GM12878 (cell line): ENCODE measurements at regions not wholly inside any gene's neighbourhood (a gene's known extent, or its start where the extent isn't known, plus 50 kb on each side); places are given as distances from the start of the nearest gene placed in this dataset.

Experiments
- ATAC-seq: fragments of 200-7000 bp; cut with Tn5 transposase; 3 replicates; pipeline ENCODE4 v1.9.1; 2020; ENCODE audit warnings: mild to moderate bottlenecking, moderate library complexity
- BruUV-seq: library from RNA; stranded (reverse); fragments of 400-500 nt; replicated peaks from 2 replicates; lab custom pipeline; 2021; lab: Mats Ljungman, UMichigan
- CTCF ChIA-PET: fragments of 300-600 bp; sonication (Branson Sonifier 250); formaldehyde crosslinking; extraction: SDS; loops from one replicate; lab custom pipeline; 2021; ENCODE audit warnings: inconsistent platforms; lab: Yijun Ruan, JAX
- POLR2A ChIA-PET: fragments of 350-600 bp; formaldehyde crosslinking; extraction: SDS; loops from one replicate; lab custom pipeline; 2021; ENCODE audit warnings: inconsistent platforms; lab: Charles Lee
- RAD21 ChIA-PET: fragments of 300-600 bp; sonication (Branson Sonifier 250); formaldehyde crosslinking; loops from one replicate; lab custom pipeline; 2023; ENCODE audit warnings: antibody characterized with exemption; ENCODE audit not compliant: unreplicated experiment; lab: Charles Lee
- SMC1A ChIA-PET: fragments of 300-600 bp; sonication (Branson Sonifier 250); formaldehyde crosslinking; loops from one replicate; lab custom pipeline; 2023; ENCODE audit not compliant: unreplicated experiment, uncharacterized antibody; lab: Charles Lee
- DNase-seq: peaks from one replicate; pipeline ENCODE4 v3.0.0-alpha.2; 2011; ENCODE audit warnings: low read depth, low spot score
- FAIRE-seq: peaks from 3 replicates; lab custom pipeline; 2011; peaks lifted over from hg19 to GRCh38; lab: Jason Lieb, UNC
- H2AFZ ChIP-seq: 2 replicates; pipeline ENCODE4 v1.6.0; 2011; ENCODE audit warnings: low read depth, low read length, control low read depth; ENCODE audit not compliant: control insufficient read depth
- H3K27ac ChIP-seq: 2 replicates; pipeline ENCODE4 v1.5.1; 2011; ENCODE audit warnings: control low read depth; ENCODE audit not compliant: control insufficient read depth, insufficient read depth
- H3K27me3 ChIP-seq, 2 experiments: replicated peaks in 1 of 2; 2 replicates each; pipeline versions ENCODE4 v1.6.0 to v1.6.1; 2011; ENCODE audit warnings: low read length in 1 of 2; ENCODE audit not compliant: control insufficient read depth in 2 of 2, insufficient read depth in 2 of 2
- H3K36me3 ChIP-seq, 2 experiments: 2 replicates each; pipeline ENCODE4 v1.5.1; 2011; ENCODE audit warnings: low read length in 1 of 2; ENCODE audit not compliant: control insufficient read depth in 2 of 2, insufficient read depth in 2 of 2
- H3K4me1 ChIP-seq: 2 replicates; pipeline ENCODE4 v1.6.1; 2011; ENCODE audit warnings: mild to moderate bottlenecking, low read length, moderate library complexity, mixed read lengths; ENCODE audit not compliant: control insufficient read depth, insufficient read depth
- H3K4me2 ChIP-seq: 2 replicates; pipeline ENCODE4 v1.6.0; 2011; ENCODE audit warnings: control low read depth; ENCODE audit not compliant: control insufficient read depth, insufficient read depth
- H3K4me3 ChIP-seq: fragments of 200-600 bp; sonication (generic); 2 replicates; pipeline ENCODE4 v1.5.1; 2016
- H3K79me2 ChIP-seq: 2 replicates; pipeline ENCODE4 v1.6.0; 2011; ENCODE audit warnings: low read length; ENCODE audit not compliant: control insufficient read depth, insufficient read depth
- H3K9ac ChIP-seq: 2 replicates; pipeline ENCODE4 v1.8.0; 2011; ENCODE audit warnings: low read length, control low read depth, mixed read lengths; ENCODE audit not compliant: control insufficient read depth, insufficient read depth
- H3K9me3 ChIP-seq: replicated peaks from 3 replicates; pipeline ENCODE4 v1.5.1; 2011; ENCODE audit warnings: mild to moderate bottlenecking, low read length; ENCODE audit not compliant: control insufficient read depth, insufficient read depth
- H4K20me1 ChIP-seq: 2 replicates; pipeline ENCODE4 v1.6.0; 2011; ENCODE audit not compliant: control insufficient read depth, insufficient read depth
- BMI1 ChIP-seq: fragments of 450-650 bp; IDR thresholded peaks from 2 replicates; pipeline ENCODE4 v1.6.1; 2016; ENCODE audit warnings: mild to moderate bottlenecking, moderate library complexity, borderline replicate concordance
- DPF2 ChIP-seq: fragments of 450-650 bp; IDR thresholded peaks from 2 replicates; pipeline ENCODE4 v1.6.1; 2017; ENCODE audit warnings: mild to moderate bottlenecking
- HDGF ChIP-seq: fragments of 450-650 bp; IDR thresholded peaks from 2 replicates; pipeline ENCODE4 v1.6.1; 2016; ENCODE audit warnings: antibody characterized with exemption
- IRF4 ChIP-seq: IDR thresholded peaks from 2 replicates; pipeline ENCODE4 v1.6.1; 2011; ENCODE audit warnings: low read depth, low read length
- KAT2A ChIP-seq: conservative IDR thresholded peaks from 2 replicates; pipeline ENCODE4 v1.6.1; 2011; ENCODE audit warnings: low read depth, low read length; ENCODE audit not compliant: control insufficient read depth
- KLF5 ChIP-seq: fragments of 450-650 bp; IDR thresholded peaks from 2 replicates; pipeline ENCODE4 v1.6.1; 2014; ENCODE audit warnings: mild to moderate bottlenecking; ENCODE audit not compliant: partially characterized antibody
- MAX ChIP-seq: IDR thresholded peaks from 2 replicates; pipeline ENCODE4 v1.6.1; 2012; ENCODE audit warnings: low read depth, low read length, improper control_type of control experiment
- MLLT1 ChIP-seq: fragments of 450-650 bp; IDR thresholded peaks from 2 replicates; pipeline ENCODE4 v1.6.1; 2016; ENCODE audit warnings: mild to moderate bottlenecking
- POLR2AphosphoS5 ChIP-seq: IDR thresholded peaks from 2 replicates; pipeline ENCODE4 v1.6.1; 2011; ENCODE audit warnings: mild to moderate bottlenecking, low read length, inconsistent platforms
- POU2F2 ChIP-seq: IDR thresholded peaks from 3 replicates; pipeline ENCODE4 v1.6.1; 2011; ENCODE audit warnings: low read depth, mild to moderate bottlenecking, low read length, borderline replicate concordance
- RELA ChIP-seq: fragments of 450-650 bp; IDR thresholded peaks from 2 replicates; pipeline ENCODE4 v1.8.0; 2014; ENCODE audit warnings: borderline replicate concordance; ENCODE audit not compliant: partially characterized antibody
- SMC3 ChIP-seq: IDR thresholded peaks from 2 replicates; pipeline ENCODE4 v1.6.1; 2011; ENCODE audit warnings: low read length, improper control_type of control experiment, borderline replicate concordance
- ZNF622 ChIP-seq: fragments of 450-650 bp; IDR thresholded peaks from 2 replicates; pipeline ENCODE4 v1.6.1; 2017; ENCODE audit warnings: mild to moderate bottlenecking, inconsistent platforms
- WGBS: methylation state at CpG from one replicate; pipeline ENCODE4 v1.1.6; 2016; ENCODE audit warnings: low lambda C conversion rate; ENCODE audit not compliant: insufficient replicate concordance, insufficient coverage; ENCODE audit errors: missing lambda C conversion rate; 5-methylcytosine and 5-hydroxymethylcytosine counted together
- in situ Hi-C: fragments of 300-500 bp; cut with MboI; formaldehyde crosslinking; loops from 9 replicates; pipeline ENCODE4 v1.14.3; 2018; ENCODE audit warnings: mixed read lengths
- intact Hi-C: fragments of 100-400 bp; cut with micrococcal nuclease; formaldehyde crosslinking; loops from one replicate; pipeline ENCODE4 v1.14.2; 2022; ENCODE audit not compliant: unreplicated experiment

- BruUV-seq, result no TSS peak
- no peaks in the 10 kb centered on the region for H3K4me1 ChIP-seq
- no peak for FAIRE-seq
- no peak for DNase-seq
- H3K79me2 ChIP-seq, result no peaks in the 10 kb centered on the region
- no peak overlapping the region for H3K4me3 ChIP-seq
- H2AFZ ChIP-seq, result no peak overlapping the region
- in situ Hi-C loops (no loop called here), intact Hi-C loops (no loop called here)
- no peak overlapping the region for H3K4me2 ChIP-seq
- SMC1A ChIA-PET, result no interaction called here
- H3K9ac ChIP-seq, result no peak overlapping the region
- WGBS, result 30% methylated on average over 1 of the region's 1 CpG
- ATAC-seq, result no peak
- H4K20me1 ChIP-seq, result no peaks in the 10 kb centered on the region
- no peak overlapping the region for H3K27ac ChIP-seq
- TF ChIP-seq POLR2AphosphoS5 (no peak), DPF2 (no peak), ZNF622 (no peak), BMI1 (no peak), RELA (no peak), HDGF (no peak), SMC3 (no peak)
- TF ChIP-seq, all 136 proteins: peak for 0
- CTCF ChIA-PET, result no interaction called here
- no peaks in the 10 kb centered on the region for H3K36me3 ChIP-seq
- H3K9me3 ChIP-seq, result no peaks in the 10 kb centered on the region
- H3K27me3 ChIP-seq, result no peaks in the 10 kb centered on the region; a peak in 1 of 4 replicates
- POLR2A ChIA-PET, result no interaction called here
- RAD21 ChIA-PET, result no interaction called here
These were observed 101.9 kb upstream of the HABP2 start for GRCh38 chr10:113450906-113451305.

GRCh38 chr10:113452146-113452845 is 100.6 kb upstream of the HABP2 start:
- 41% methylated on average over 5 of the region's 5 CpGs for WGBS
- Histone ChIP-seq H3K4me3 (no peak overlapping the region), H3K79me2 (no peaks in the 10 kb centered on the region), H3K9me3 (no peaks in the 10 kb centered on the region), H3K9ac (no peak overlapping the region), H3K27me3 (no peaks in the 10 kb centered on the region; a peak in 1 of 4 replicates), H3K27ac (no peak overlapping the region), H2AFZ (no peak overlapping the region), H3K4me1 (no peaks in the 10 kb centered on the region), H4K20me1 (no peaks in the 10 kb centered on the region), H3K36me3 (no peaks in the 10 kb centered on the region), H3K4me2 (no peak overlapping the region)
- ATAC-seq (no peak), FAIRE-seq (no peak), DNase-seq (no peak)
- intact Hi-C loops (no loop called here), in situ Hi-C loops (no loop called here)
- POLR2A ChIA-PET, result no interaction called here
- CTCF ChIA-PET, result interaction anchor here (1.1 kb wide), 1 partner anchor 68 kb away, joined by 3 read pairs; no protein-coding TSS in a partner anchor
- SMC1A ChIA-PET, result interaction anchor here (1.1 kb wide), 1 partner anchor 12 kb away, joined by 3 read pairs; no protein-coding TSS in a partner anchor
- RAD21 ChIA-PET, result no interaction called here
- BruUV-seq, result no TSS peak
- no peak for TF ChIP-seq KLF5
- TF ChIP-seq POU2F2, result no peak
- TF ChIP-seq MLLT1, result no peak
- TF ChIP-seq IRF4, result no peak
- TF ChIP-seq KAT2A, result no peak
- no peak for TF ChIP-seq MAX
